GM12891 (cell line): ENCODE measurements at regions not wholly inside any gene's neighbourhood (a gene's known extent, or its start where the extent isn't known, plus 50 kb on each side); places are given as distances from the start of the nearest gene placed in this dataset.

Source experiments
- POLR2A ChIP-seq: IDR thresholded peaks from 2 replicates; pipeline ENCODE4 v1.6.1; 2011; ENCODE audit warnings: low read depth, low read length, control low read depth
- POLR2AphosphoS5 ChIP-seq: IDR thresholded peaks from 2 replicates; pipeline ENCODE4 v1.6.1; 2011; ENCODE audit warnings: low read depth, low read length, control low read depth
- SPI1 ChIP-seq: IDR thresholded peaks from 2 replicates; pipeline ENCODE4 v1.6.1; 2011; ENCODE audit warnings: low read depth, low read length, control low read depth

DNA sequence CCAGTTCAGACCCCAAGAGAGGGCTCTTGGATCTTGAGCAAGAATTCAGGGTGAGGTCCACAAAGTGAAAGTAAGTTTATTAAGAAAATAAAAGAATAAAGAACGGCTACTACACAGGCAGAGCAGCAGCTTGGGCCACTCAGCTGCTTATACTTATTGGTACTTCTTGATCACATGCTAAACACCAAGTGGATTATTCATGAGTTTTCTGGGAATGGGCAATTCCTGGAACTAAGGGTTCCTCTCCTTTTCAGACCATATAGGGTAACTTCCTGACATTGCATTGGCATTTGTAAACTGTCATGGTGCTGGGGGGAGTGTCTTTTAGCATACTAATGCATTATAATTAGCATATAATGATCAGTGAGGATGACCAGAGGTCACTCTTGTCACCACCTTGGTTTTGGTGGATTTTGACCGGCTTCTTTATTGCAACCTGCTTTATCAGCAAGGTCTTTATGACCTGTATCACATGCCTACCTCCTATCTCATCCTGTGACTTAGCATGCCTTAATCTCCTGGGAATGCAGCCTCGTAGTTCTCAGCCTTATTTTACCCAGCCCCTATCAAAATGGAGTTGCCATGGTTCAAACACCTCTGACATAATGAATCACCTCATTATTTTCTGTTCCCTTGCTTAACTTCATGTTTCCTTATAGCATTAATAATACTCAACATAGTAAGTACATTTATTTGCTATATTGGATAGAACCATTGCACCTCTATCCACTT lies 476.3 kb downstream of the DTHD1 start:
- no peak for TF ChIP-seq POLR2A
- no peak for TF ChIP-seq SPI1
- no peak for TF ChIP-seq POLR2AphosphoS5
